Effector memory CD4-positive, alpha-beta T cell (primary cell): ENCODE measurements at regions not wholly inside any gene's neighbourhood (a gene's known extent, or its start where the extent isn't known, plus 50 kb on each side); places are given as distances from the start of the nearest gene placed in this dataset.

ENCODE experiments used
- DNase-seq, 3 donors: peaks; one replicate each; pipeline ENCODE4 v3.0.0-alpha.2; 2020
- H3K27ac ChIP-seq: 2 replicates; pipeline ENCODE4 v1.7.0; 2013; ENCODE audit warnings: mild to moderate bottlenecking, low read length, moderate library complexity; ENCODE audit not compliant: insufficient read depth, poor library complexity, severe bottlenecking
- H3K27me3 ChIP-seq: replicated peaks from 2 replicates; pipeline ENCODE4 v1.7.0; 2013; ENCODE audit warnings: mild to moderate bottlenecking, low read length; ENCODE audit not compliant: insufficient read depth, control insufficient read depth, poor library complexity, severe bottlenecking
- H3K36me3 ChIP-seq: 2 replicates; pipeline ENCODE4 v1.7.0; 2013; ENCODE audit warnings: mild to moderate bottlenecking, low read length, moderate library complexity; ENCODE audit not compliant: control insufficient read depth, insufficient read depth
- H3K4me1 ChIP-seq: 2 replicates; pipeline ENCODE4 v1.7.0; 2013; ENCODE audit warnings: low read length, mild to moderate bottlenecking; ENCODE audit not compliant: control insufficient read depth, insufficient read depth, poor library complexity, severe bottlenecking
- H3K4me3 ChIP-seq: 2 replicates; pipeline ENCODE4 v1.7.0; 2013; ENCODE audit warnings: low read length, low read depth, mild to moderate bottlenecking; ENCODE audit not compliant: insufficient read depth, poor library complexity, severe bottlenecking
- H3K9me3 ChIP-seq: 2 replicates; pipeline ENCODE4 v1.7.0; 2013; ENCODE audit warnings: mild to moderate bottlenecking, low read length, moderate library complexity; ENCODE audit not compliant: control insufficient read depth

DNA sequence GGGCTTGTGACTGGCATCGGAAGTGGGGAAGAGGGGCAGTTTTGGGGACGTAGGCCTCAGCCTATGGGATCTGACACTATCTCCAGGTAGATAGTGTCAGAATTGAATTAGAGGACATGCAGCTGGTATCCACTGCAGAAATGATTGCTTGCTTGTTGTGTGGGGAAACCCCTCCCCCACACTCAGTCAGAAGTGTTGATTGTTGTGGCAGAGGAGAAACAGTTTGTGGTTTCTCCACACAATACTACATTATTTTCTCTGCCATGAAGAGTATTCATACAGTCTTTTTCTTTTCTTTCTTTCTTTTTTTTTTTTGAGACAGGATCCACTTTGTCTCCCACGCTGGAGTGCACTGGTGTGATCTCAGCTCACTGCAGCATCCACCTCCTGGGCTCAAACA is 113.9 kb downstream of the ARRDC3 start:
- DNase-seq, result no peak
- Histone ChIP-seq H3K27me3 (no peaks in the 10 kb centered on the region), H3K9me3 (no peaks in the 10 kb centered on the region), H3K4me3 (no peak overlapping the region), H3K4me1 (no peaks in the 10 kb centered on the region), H3K36me3 (no peaks in the 10 kb centered on the region), H3K27ac (no peak overlapping the region)

DNA sequence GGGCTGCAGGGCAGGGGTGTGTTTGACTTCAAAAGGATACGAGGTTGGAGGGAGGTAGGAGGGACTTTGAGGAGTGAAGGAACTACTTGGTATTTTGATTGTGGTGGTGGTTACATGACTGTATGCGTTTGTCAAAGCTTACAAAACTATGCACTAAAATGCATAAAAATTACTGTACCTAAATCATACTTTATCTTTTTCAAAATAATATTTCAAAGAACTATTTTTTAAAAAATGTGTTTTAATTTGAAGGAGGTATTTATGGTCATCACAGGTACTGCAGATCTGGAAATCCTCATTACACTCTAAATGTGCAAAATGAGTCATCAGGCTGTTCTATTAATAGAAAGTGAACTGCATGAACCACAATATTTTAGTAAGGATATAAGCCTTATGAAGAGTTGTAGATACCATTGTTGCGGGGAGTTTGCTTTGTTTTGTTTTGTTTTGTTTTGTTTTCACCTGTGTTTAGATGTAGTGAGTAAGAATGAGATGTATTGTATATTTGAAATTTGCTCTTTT is 116.9 kb downstream of the ARRDC3 start:
- Histone ChIP-seq H3K9me3 (no peaks in the 10 kb centered on the region), H3K4me3 (no peak overlapping the region), H3K27me3 (no peaks in the 10 kb centered on the region), H3K27ac (no peak overlapping the region), H3K36me3 (no peaks in the 10 kb centered on the region), H3K4me1 (no peaks in the 10 kb centered on the region)
- no peak for DNase-seq

DNA sequence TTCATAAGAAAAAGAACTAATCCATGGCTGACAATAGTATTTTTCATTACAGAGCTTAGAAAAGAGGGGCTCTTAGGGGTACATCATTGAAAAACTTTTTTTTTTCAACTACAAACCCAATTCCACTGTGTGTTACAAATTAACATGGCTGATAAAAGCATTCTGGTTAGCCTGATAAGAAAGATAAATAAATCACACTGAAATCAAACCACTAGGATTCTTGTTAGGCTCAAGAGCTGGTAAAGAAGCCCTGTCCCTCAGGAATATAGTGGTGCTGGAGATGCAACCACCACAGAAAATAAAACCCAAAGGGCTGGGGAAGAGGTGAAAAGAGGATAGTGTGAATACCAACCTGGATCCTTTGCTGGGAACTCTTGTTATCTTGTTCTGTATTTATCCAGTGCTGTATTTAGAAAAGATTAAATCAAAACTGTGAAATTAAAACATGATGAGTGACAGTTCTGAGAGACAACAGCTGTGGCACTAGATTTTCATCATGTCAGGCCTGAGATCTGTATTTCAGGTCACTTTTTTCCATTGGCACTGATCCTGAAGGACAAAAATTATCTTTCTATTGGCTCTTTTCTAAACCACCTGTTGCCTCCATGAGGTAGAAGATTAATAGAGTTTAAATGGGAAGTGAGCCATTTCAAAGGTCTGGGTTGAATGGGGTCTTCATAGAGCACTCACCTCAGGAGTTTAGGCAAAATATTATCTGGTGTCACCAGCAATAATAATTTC is 118.6 kb downstream of the ARRDC3 start:
- Histone ChIP-seq H3K36me3 (no peaks in the 10 kb centered on the region), H3K27me3 (no peaks in the 10 kb centered on the region), H3K9me3 (no peaks in the 10 kb centered on the region), H3K4me1 (no peaks in the 10 kb centered on the region), H3K27ac (no peak overlapping the region), H3K4me3 (no peak overlapping the region)
- no peak for DNase-seq

DNA sequence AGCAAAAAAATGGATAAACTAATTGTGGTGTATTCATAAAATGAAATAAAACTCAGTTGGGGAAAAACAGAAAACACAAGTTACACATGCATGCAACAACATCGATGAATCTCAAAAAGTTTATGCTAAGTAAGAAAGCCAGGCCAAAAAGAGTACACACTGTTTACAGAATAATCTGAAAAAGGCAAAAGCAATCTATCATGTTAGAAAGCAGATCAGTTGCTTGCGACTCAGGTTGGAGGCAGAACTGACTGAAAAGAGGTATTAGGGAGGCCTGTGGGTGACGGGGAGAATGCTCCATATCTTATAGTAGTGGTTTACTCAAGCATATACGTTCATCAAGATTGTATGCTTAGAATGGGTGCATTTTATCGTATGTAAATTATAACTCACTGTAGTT is 119.2 kb downstream of the ARRDC3 start:
- Histone ChIP-seq H3K27ac (no peak overlapping the region), H3K4me3 (no peak overlapping the region), H3K36me3 (no peaks in the 10 kb centered on the region), H3K9me3 (no peaks in the 10 kb centered on the region), H3K4me1 (no peaks in the 10 kb centered on the region), H3K27me3 (no peaks in the 10 kb centered on the region)
- no peak for DNase-seq

DNA sequence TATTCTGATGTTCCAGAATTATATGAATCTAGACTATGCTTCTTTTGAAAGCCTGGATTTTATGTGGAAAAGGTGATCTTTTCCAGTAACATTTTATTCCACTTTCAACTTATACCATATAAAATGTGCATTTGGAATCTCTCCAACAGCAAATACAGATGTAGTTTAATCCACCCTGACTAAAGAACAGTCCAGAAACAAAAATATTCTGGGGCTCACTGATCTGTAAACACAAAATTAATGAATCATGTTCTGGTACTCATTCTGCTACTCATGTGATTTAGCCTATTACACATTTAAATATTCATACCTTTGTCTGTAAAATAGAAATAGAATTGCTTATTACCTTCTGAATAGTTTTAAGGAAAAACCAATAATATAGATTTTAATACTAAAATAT is 125.8 kb downstream of the ARRDC3 start:
- no peak for DNase-seq
- Histone ChIP-seq H3K4me1 (no peaks in the 10 kb centered on the region), H3K9me3 (no peaks in the 10 kb centered on the region), H3K27ac (no peak overlapping the region), H3K27me3 (no peaks in the 10 kb centered on the region), H3K36me3 (no peaks in the 10 kb centered on the region), H3K4me3 (no peak overlapping the region)

DNA sequence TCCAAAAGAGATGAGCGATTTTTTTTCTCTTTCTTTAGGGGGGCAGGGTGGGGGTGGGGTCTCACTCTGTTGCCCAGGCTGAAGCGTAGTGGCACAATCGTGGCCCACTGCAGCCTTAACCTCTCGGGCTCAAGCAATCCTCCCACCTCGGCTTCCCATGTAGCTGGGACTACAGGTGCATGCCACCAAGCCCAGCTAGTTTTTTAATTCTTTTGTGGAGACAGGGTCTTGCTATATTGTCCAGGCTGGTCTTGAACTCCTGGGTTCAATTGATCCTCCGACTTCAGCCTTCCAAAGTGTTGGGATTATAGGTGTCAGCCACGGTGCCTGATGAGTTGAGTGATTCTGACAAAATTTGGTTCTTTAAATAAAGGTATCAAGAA is 127.0 kb downstream of the ARRDC3 start:
- no peaks in the 10 kb centered on the region for H3K4me1 ChIP-seq
- no peak for DNase-seq
- no peaks in the 10 kb centered on the region for H3K36me3 ChIP-seq
- H3K27ac ChIP-seq, result no peak overlapping the region
- no peak overlapping the region for H3K4me3 ChIP-seq
- no peaks in the 10 kb centered on the region for H3K9me3 ChIP-seq
- H3K27me3 ChIP-seq, result no peaks in the 10 kb centered on the region

DNA sequence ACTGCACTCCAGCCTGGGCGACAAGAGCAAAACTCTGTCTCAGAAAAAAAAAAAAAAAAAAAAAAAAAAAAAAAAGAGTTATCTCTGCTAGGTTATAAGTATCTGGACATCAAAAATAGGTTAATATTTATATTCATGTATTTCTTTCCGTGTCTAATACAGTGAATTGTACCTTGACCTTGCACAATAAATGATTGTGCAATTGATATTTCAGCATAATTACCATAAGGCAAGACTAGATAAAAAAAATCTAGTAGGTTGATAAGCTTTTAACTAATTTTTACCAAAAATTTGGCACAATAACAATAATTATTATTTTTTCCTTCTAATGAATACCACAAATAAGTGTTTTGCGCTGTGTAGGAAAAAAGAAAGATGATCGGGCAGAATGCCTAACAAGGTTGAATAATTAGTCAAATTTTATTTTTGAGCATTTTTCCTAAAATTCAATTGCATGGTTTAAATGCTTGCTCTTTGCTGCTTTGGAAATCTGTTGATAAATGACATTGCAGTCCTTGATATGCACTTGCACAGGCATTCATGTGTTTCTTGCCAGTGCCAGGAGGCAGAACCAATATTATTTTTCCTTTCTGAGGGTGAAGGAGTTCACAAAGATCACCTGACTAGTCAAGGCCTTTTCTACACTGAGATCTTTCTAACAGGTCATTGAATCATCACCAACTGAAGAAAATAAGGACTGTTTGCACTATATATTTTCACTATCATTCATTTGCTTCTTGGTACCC is 127.5 kb downstream of the ARRDC3 start:
- no peak overlapping the region for H3K4me3 ChIP-seq
- DNase-seq, result no peak
- no peaks in the 10 kb centered on the region for H3K36me3 ChIP-seq
- no peaks in the 10 kb centered on the region for H3K4me1 ChIP-seq
- no peaks in the 10 kb centered on the region for H3K27me3 ChIP-seq
- H3K27ac ChIP-seq, result no peak overlapping the region
- no peaks in the 10 kb centered on the region for H3K9me3 ChIP-seq

DNA sequence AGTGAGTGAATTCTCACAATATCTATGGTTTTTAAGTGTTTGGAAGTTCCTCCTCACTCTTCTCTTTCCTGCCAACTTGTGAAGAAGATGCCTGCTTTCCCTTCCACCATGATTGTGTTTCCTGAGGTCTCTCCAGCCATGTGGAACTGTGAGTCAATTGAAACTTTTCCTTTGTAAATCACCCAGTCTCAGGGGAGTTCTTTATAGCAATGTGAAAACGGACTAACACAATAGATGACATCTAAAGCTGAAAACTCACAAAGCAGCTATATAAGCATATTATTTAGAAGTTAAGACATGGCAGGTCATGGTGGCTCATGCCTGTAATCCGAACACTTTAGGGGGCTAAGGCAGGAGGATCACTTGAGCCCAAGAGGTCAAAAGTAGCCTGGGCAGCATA is 130.2 kb downstream of the ARRDC3 start:
- Histone ChIP-seq H3K27ac (no peak overlapping the region), H3K4me3 (no peak overlapping the region), H3K36me3 (no peaks in the 10 kb centered on the region), H3K4me1 (no peaks in the 10 kb centered on the region), H3K27me3 (no peaks in the 10 kb centered on the region), H3K9me3 (no peaks in the 10 kb centered on the region)
- DNase-seq, result no peak

DNA sequence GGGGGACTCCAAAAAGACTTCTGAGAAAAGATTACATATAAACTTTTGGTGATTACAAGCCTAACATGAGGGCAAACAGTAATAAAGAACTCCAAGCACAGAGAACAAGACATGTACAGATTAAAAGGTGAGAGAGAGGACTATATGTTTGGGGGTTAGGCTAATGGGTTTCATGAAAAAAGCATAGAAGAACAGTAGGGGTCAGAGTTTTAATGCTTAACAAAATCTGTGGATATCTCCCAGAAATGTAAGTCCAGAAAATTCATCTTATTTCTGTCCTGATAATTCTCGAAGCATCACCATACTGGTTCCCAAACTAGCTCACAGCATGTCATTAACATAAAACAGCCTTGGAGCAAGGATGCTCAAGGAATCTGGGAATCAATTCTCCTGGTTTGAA is 137.2 kb downstream of the ARRDC3 start:
- DNase-seq, result no peak
- Histone ChIP-seq H3K9me3 (no peaks in the 10 kb centered on the region), H3K27ac (no peak overlapping the region), H3K27me3 (no peaks in the 10 kb centered on the region), H3K4me3 (no peak overlapping the region), H3K36me3 (no peaks in the 10 kb centered on the region), H3K4me1 (no peaks in the 10 kb centered on the region)

DNA sequence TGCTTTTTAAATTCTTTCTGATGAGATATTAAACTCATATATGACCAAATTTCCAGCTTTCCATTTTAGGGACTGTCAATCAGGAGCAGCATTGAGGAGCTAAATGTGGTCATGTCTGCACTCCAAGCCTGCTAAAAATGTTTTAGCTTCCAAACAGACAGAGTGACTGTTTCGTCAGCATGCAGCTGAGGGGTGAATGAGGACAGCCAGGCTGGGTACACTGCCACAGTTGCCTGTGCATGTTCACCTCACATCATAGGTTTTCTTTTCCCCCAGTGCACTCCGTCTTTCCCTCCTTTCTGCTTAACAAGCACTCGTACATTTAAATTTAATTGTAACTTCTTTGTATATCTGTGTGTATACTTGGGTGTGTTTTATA is 138.1 kb downstream of the ARRDC3 start:
- DNase-seq, result no peak
- Histone ChIP-seq H3K36me3 (no peaks in the 10 kb centered on the region), H3K4me3 (no peak overlapping the region), H3K27ac (no peak overlapping the region), H3K9me3 (no peaks in the 10 kb centered on the region), H3K27me3 (no peaks in the 10 kb centered on the region), H3K4me1 (no peaks in the 10 kb centered on the region)
